ENCODE measurements at regions not wholly inside any gene's neighbourhood (a gene's known extent, or its start where the extent isn't known, plus 50 kb on each side); places are given as distances from the start of the nearest gene placed in this dataset.
"Not testable (repeated sequence)": the region's sequence is repeated elsewhere in the genome, so short reads cannot be mapped to it uniquely, and the experiment has no call there.

DNA sequence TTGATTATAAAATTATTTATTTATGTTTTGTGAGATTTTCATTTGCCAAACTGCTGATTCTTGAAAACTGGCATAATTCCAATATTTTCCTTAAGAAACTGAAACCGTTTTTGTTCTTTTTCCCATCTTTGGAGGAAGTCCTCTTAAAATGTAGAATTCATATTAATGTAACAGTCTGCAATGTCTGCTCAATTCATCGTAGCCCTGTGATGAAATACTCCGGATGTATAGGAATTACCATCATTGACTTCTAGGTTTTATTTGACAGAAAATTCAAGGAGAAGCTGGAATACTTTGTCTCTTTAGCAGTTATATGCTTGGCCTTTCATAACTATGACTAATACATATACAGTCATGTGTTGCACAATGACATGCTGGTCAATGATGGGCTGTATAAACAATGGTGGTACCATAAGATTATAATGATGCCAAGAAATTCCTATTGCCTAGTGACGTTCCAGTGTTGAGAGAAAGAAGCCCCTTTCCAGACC, 185.0 kb upstream of the GPRIN3 start:
- in situ Hi-C loops (cut with MboI; ENCODE audit: low pct_unique_long_range_greater_than_20kb, low sequenced_read_pairs, unreplicated experiment) = no loop called here
- no peak for DNase-seq (ENCODE audit: low spot score)
- TF ChIP-seq, protein P1, sequence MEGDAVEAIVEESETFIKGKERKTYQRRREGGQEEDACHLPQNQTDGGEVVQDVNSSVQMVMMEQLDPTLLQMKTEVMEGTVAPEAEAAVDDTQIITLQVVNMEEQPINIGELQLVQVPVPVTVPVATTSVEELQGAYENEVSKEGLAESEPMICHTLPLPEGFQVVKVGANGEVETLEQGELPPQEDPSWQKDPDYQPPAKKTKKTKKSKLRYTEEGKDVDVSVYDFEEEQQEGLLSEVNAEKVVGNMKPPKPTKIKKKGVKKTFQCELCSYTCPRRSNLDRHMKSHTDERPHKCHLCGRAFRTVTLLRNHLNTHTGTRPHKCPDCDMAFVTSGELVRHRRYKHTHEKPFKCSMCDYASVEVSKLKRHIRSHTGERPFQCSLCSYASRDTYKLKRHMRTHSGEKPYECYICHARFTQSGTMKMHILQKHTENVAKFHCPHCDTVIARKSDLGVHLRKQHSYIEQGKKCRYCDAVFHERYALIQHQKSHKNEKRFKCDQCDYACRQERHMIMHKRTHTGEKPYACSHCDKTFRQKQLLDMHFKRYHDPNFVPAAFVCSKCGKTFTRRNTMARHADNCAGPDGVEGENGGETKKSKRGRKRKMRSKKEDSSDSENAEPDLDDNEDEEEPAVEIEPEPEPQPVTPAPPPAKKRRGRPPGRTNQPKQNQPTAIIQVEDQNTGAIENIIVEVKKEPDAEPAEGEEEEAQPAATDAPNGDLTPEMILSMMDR (IDR thresholded peaks at IDR 0.05; ENCODE audit: extremely low read depth, insufficient read depth, missing control alignments) = no peak

DNA sequence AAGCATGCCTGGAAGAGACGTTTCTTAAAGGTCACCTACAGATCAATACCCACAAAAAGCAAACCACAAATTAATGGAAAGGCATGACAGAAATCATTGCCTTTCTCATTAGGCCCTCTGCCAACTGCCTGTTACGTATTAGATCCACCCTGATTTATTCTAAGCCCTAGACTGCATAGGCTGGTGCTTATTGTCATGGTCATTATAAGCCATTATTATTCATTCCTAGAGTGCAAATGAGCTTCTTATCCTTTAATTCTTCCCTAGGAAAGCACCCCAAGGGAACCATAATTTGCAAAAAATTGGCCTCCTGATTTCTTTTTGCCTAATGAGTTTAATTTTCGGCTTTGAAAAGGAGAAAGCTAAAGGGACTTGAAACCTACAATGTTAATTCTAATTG, 184.2 kb upstream of the GPRIN3 start:
- in situ Hi-C loops (cut with MboI; ENCODE audit: low pct_unique_long_range_greater_than_20kb, low sequenced_read_pairs, unreplicated experiment) = no loop called here
- TF ChIP-seq, protein P1 (IDR thresholded peaks at IDR 0.05; ENCODE audit: extremely low read depth, insufficient read depth, missing control alignments) = no peak
- no peak for DNase-seq (ENCODE audit: low spot score)

DNA sequence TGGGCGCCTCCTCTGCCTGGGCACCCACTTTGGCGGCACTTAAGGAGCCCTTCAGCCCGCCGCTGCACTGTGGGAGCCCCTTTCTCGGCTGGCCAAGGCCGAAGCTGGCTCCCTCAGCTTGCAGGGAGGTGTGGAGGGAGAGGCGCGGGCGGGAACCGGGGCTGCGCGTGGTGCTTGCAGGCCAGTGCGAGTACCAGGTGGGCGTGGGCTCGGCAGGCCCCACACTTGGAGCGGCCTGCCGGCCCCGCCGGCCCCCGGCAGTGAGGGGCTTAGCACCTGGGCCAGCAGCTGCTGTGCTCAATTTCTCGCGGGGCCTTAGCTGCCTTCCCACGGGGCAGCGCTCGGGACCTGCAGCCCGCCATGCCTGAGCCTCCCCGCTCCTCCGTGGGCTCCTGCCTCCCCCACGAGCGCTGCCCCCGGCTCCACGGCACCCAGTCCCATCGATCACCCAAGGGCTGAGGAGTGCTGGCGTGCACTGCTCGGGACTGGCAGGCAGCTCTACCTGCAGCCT, 182.4 kb upstream of the GPRIN3 start:
- DNase-seq (ENCODE audit: low spot score); in situ Hi-C loops (cut with MboI; ENCODE audit: low pct_unique_long_range_greater_than_20kb, low sequenced_read_pairs, unreplicated experiment): not testable (repeated sequence)

DNA sequence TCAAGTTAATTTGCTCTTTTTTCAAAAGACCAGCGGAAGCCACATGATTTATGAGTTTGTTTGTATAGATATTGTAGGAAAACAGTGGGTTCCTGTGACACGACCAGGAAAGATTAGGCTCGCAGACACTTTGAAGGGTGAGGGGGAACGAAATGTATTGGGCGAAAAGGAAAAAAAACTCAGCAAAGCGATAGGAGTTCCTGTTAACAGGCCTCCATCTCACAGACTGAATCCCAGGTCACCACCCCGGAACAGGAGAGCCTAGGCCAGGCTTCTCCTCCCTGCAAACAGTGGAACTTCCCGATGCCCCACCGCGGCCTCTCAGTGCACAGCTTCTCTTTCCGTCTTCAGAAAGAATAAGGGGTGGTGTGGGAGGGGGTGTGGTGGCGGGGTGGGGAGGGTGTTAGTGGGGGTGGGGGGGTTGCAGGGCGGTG, 181.8 kb upstream of the GPRIN3 start:
- DNase-seq (ENCODE audit: low spot score) = no peak
- in situ Hi-C loops (cut with MboI; ENCODE audit: low pct_unique_long_range_greater_than_20kb, low sequenced_read_pairs, unreplicated experiment) = no loop called here
- TF ChIP-seq, protein P1 (IDR thresholded peaks at IDR 0.05; ENCODE audit: extremely low read depth, insufficient read depth, missing control alignments) = no peak

DNA sequence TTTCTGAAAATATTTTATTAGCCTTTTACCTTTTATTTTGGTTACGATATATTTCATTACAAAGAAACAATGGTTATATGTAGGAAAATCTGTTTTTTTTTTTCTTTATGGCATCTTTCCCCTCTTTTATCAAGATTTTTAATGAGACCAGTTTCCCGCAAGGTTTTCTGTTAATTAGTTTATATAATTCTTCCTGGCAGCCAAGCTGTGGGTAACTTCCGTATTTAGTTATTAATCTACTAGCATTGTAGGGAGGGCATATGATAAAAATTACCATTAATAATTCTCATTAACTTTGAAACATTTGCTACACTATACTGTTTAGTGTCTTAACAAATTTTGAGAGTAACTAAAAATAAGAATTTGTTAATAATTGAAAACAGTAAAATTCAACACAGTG, 181.1 kb upstream of the GPRIN3 start:
- no peak for DNase-seq (ENCODE audit: low spot score)
- in situ Hi-C loops (cut with MboI; ENCODE audit: low pct_unique_long_range_greater_than_20kb, low sequenced_read_pairs, unreplicated experiment) = no loop called here
- TF ChIP-seq, protein P1 (IDR thresholded peaks at IDR 0.05; ENCODE audit: extremely low read depth, insufficient read depth, missing control alignments) = no peak

DNA sequence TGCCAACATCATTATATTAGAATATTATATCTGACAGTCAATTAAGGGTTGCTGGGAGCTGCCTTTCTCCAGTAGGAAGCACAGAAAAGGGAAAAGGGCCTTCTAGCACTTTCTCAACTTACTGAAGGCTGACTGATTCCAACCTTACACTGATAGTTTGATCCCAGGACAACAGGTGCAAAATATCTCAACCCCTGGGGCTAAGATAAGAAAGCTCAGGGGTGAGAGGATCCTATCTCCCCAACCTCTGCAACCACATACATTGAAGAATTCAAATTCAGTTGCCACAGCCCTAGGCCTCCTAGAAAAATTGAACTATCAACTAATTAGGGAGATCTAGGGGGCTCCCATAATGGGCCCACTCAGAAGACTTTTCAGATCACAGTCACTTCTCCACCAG, 179.1 kb upstream of the GPRIN3 start:
- TF ChIP-seq, protein P1 (IDR thresholded peaks at IDR 0.05; ENCODE audit: extremely low read depth, insufficient read depth, missing control alignments) = no peak
- in situ Hi-C loops (cut with MboI; ENCODE audit: low pct_unique_long_range_greater_than_20kb, low sequenced_read_pairs, unreplicated experiment) = no loop called here
- DNase-seq (ENCODE audit: low spot score) = no peak

DNA sequence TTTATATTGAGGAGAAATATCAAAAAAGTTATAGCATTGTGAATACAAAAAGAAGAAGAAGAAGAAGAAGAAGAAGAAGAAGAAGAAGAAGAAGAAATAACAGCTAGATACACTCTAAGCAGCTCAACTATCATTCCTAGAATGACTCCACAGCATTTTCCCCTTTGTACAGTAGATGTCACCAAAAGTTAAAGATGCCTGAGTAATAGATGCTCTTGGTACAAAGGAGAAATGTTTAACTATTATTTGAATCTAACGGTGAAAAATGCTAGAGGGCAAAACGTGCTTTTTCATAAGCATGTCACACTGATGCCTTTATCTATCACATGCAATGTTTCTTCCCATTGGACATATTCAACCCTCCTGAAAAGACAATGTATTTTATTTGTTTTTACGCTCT, 178.4 kb upstream of the GPRIN3 start:
- in situ Hi-C loops (cut with MboI; ENCODE audit: low pct_unique_long_range_greater_than_20kb, low sequenced_read_pairs, unreplicated experiment) = no loop called here
- DNase-seq (ENCODE audit: low spot score) = peak; percentile 44
- TF ChIP-seq, protein P1 (IDR thresholded peaks at IDR 0.05; ENCODE audit: extremely low read depth, insufficient read depth, missing control alignments) = peak; percentile 36

All from GM13977 (cell line).